Esophagus muscularis mucosa (tissue), 4 donors: ENCODE measurements at regions not wholly inside any gene's neighbourhood (a gene's known extent, or its start where the extent isn't known, plus 50 kb on each side); places are given as distances from the start of the nearest gene placed in this dataset.
A peak's percentile ranks its signal among the peaks of the same experiment; 100 is the strongest.
"Not testable (repeated sequence)": the region's sequence is repeated elsewhere in the genome, so short reads cannot be mapped to it uniquely, and the experiment has no call there.

Experiments used
- DNase-seq: peaks from one replicate; pipeline ENCODE4 v3.0.0-alpha.2; 2017; ENCODE audit errors: extremely low spot score
- H3K27ac ChIP-seq, 4 donors: fragments of 200-600 bp; sonication (generic); replicated peaks in 1 of 4; 1 replicate in 3 of 4; 2 replicates in 1 of 4; pipeline ENCODE4 v1.5.1; 2016 to 2019; ENCODE audit warnings: mild to moderate bottlenecking in 1 of 4
- H3K27me3 ChIP-seq, 4 donors: fragments of 200-600 bp; sonication (generic); one replicate each; pipeline versions ENCODE4 v1.5.1 to v1.6.0; 2016 to 2019
- H3K36me3 ChIP-seq, 4 donors: fragments of 200-600 bp; sonication (generic); one replicate each; pipeline ENCODE4 v1.5.1; 2016 to 2019
- H3K4me1 ChIP-seq, 4 donors: fragments of 200-600 bp; sonication (generic); one replicate each; pipeline ENCODE4 v1.5.1; 2016 to 2019
- H3K4me3 ChIP-seq, 4 donors: fragments of 200-600 bp; sonication (generic); 1 replicate in 2 of 4; 2 replicates in 2 of 4; pipeline ENCODE4 v1.5.1; 2016 to 2019; ENCODE audit warnings: mild to moderate bottlenecking in 4 of 4, moderate library complexity in 1 of 4
- H3K9me3 ChIP-seq, 4 donors: fragments of 200-600 bp; sonication (generic); 1 replicate in 3 of 4; 2 replicates in 1 of 4; pipeline ENCODE4 v1.5.1; 2016 to 2019
- CTCF ChIP-seq, 3 experiments: fragments of 200-600 bp in 2 of 3; fragments of 450-650 bp in 1 of 3; sonication (generic) in 2 of 3; IDR thresholded peaks; one replicate each; pipeline ENCODE4 v1.5.1; 2017 to 2019; ENCODE audit warnings: antibody characterized with exemption in 3 of 3, mild to moderate bottlenecking in 2 of 3, moderate library complexity in 1 of 3
- EP300 ChIP-seq: sonication (generic); formaldehyde crosslinking; IDR thresholded peaks from one replicate; pipeline ENCODE4 v1.6.1; 2017; ENCODE audit warnings: antibody characterized with exemption
- POLR2A ChIP-seq: fragments of 450-650 bp; IDR thresholded peaks from one replicate; pipeline ENCODE4 v1.6.1; 2017; ENCODE audit warnings: antibody characterized with exemption, moderate library complexity, mild to moderate bottlenecking, low read depth
- POLR2AphosphoS5 ChIP-seq, 2 donors: sonication (generic); formaldehyde crosslinking; IDR thresholded peaks; one replicate each; pipeline ENCODE4 v1.6.1; 2017; ENCODE audit warnings: antibody characterized with exemption in 2 of 2
- WGBS: methylation state at CpG from one replicate; pipeline ENCODE4 v1.1.5; 2018; 5-methylcytosine and 5-hydroxymethylcytosine counted together
- intact Hi-C: fragments of 100-400 bp; cut with DNase I; formaldehyde crosslinking; loops from one replicate; pipeline ENCODE4 v1.15.1; 2023

GRCh38 chr4:1583051-1583785, 100.9 kb downstream of the FAM53A start:
- no peak overlapping the region for H3K27ac ChIP-seq
- no peak overlapping the region for H3K4me3 ChIP-seq
- H3K27me3 ChIP-seq, result peaks cover 0 to 9% (median 0%) of the 10 kb centered on the region in 4 donors
- peaks cover 8 to 27% (median 22%) of the 10 kb centered on the region in 4 donors for H3K4me1 ChIP-seq
- intact Hi-C loops, result loop anchor here (10.0 kb wide), 1 partner anchor 102 kb away; the partner anchor contains the start of gene FAM53A
- TF ChIP-seq POLR2AphosphoS5 (IDR thresholded peaks at IDR 0.05) (no peak), POLR2A (no peak), EP300 (no peak), CTCF (IDR thresholded peaks at IDR 0.05) (no peak)
- WGBS, result 88% methylated on average over 15 of the region's 15 CpGs
- DNase-seq, result no peak
- no peaks in the 10 kb centered on the region for H3K36me3 ChIP-seq
- peaks cover 0 to under 1% (median 0%) of the 10 kb centered on the region in 4 donors for H3K9me3 ChIP-seq

- Histone ChIP-seq H3K36me3 (no peaks in the 10 kb centered on the region), H3K4me3 (no peak overlapping the region), H3K27me3 (peaks cover 0 to 18% (median 0%) of the 10 kb centered on the region in 4 donors), H3K27ac (no peak overlapping the region), H3K4me1 (peaks cover 12 to 33% (median 27%) of the 10 kb centered on the region in 4 donors), H3K9me3 (no peaks in the 10 kb centered on the region)
- TF ChIP-seq EP300, result no peak
- TF ChIP-seq POLR2A, result no peak
- TF ChIP-seq CTCF (IDR thresholded peaks at IDR 0.05), result no peak
- no peak for TF ChIP-seq POLR2AphosphoS5 (IDR thresholded peaks at IDR 0.05)
- intact Hi-C loops, result loop anchor here (10.0 kb wide), 1 partner anchor 103 kb away; the partner anchor contains the start of gene FAM53A
- WGBS, result 64% methylated on average over 13 of the region's 15 CpGs
- no peak for DNase-seq
Observed at GRCh38 chr4:1582227-1582626, 101.9 kb downstream of the FAM53A start.

- not testable (repeated sequence) for H3K36me3 ChIP-seq, H3K4me3 ChIP-seq, H3K9me3 ChIP-seq
- Histone ChIP-seq H3K27me3 (peaks cover 0 to 27% (median 0%) of the 10 kb centered on the region in 4 donors), H3K27ac (peak overlapping the region; percentile 23 to 63 (median 47)), H3K4me1 (peaks cover 12 to 33% (median 27%) of the 10 kb centered on the region in 4 donors)
- intact Hi-C loops, result loop anchor here (10.0 kb wide), 1 partner anchor 103 kb away; the partner anchor contains the start of gene FAM53A
- DNase-seq, result peak; percentile 96
- WGBS, result 32% methylated on average over 12 of the region's 15 CpGs
Observed at GRCh38 chr4:1581164-1581894, 102.8 kb downstream of the FAM53A start.

GRCh38 chr4:1580692-1581012, 103.5 kb downstream of the FAM53A start:
- not testable (repeated sequence) for H3K36me3 ChIP-seq, H3K9me3 ChIP-seq
- H3K27me3 ChIP-seq, result peaks cover 0 to 34% (median 0%) of the 10 kb centered on the region in 4 donors
- H3K4me3 ChIP-seq, result peak overlapping the region; percentile 61 to 75 (median 64)
- intact Hi-C loops, result loop anchor here (10.0 kb wide), 1 partner anchor 104 kb away; the partner anchor contains the start of gene FAM53A
- H3K27ac ChIP-seq, result peak overlapping the region; percentile 70 to 88 (median 82)
- peak; percentile 97 for DNase-seq
- H3K4me1 ChIP-seq, result peaks cover 12 to 33% (median 27%) of the 10 kb centered on the region in 4 donors
- WGBS, result no CpG with 5 or more reads among the region's 16 CpGs

- H3K27me3 ChIP-seq, result peaks cover 0 to 39% (median 0%) of the 10 kb centered on the region in 4 donors
- H3K36me3 ChIP-seq, result no peaks in the 10 kb centered on the region
- DNase-seq, result no peak
- intact Hi-C loops, result loop anchor here (10.0 kb wide), 1 partner anchor 105 kb away; the partner anchor contains the start of gene FAM53A
- no peaks in the 10 kb centered on the region for H3K9me3 ChIP-seq
- WGBS, result 1% methylated on average over 39 of the region's 46 CpGs
- peaks cover 12 to 33% (median 27%) of the 10 kb centered on the region in 4 donors for H3K4me1 ChIP-seq
- TF ChIP-seq POLR2AphosphoS5 (IDR thresholded peaks at IDR 0.05), result peak; percentile 63 to 75
- TF ChIP-seq CTCF (IDR thresholded peaks at IDR 0.05), result no peak
- no peak for TF ChIP-seq EP300
- TF ChIP-seq POLR2A, result no peak
- peak overlapping the region; percentile 61 to 75 (median 64) for H3K4me3 ChIP-seq
- H3K27ac ChIP-seq, result peak overlapping the region; percentile 70 to 88 (median 82)
Observed at GRCh38 chr4:1579901-1580691, 104.0 kb downstream of the FAM53A start.
